Left ventricle myocardium inferior (tissue), 1 donor: ENCODE measurements at regions not wholly inside any gene's neighbourhood (a gene's known extent, or its start where the extent isn't known, plus 50 kb on each side); places are given as distances from the start of the nearest gene placed in this dataset.

ENCODE experiments used
- DNase-seq: peaks from one replicate; pipeline ENCODE4 v3.0.0-alpha.2; 2020
- H3K27ac ChIP-seq: fragments of 200-600 bp; replicated peaks from 2 replicates; pipeline ENCODE4 v1.8.0; 2021
- H3K27me3 ChIP-seq: fragments of 200-600 bp; 2 replicates; pipeline ENCODE4 v1.8.0; 2021; ENCODE audit warnings: low read depth
- H3K36me3 ChIP-seq: fragments of 200-600 bp; 2 replicates; pipeline ENCODE4 v1.8.0; 2021
- H3K4me1 ChIP-seq: fragments of 200-600 bp; 2 replicates; pipeline ENCODE4 v1.8.0; 2021
- H3K4me3 ChIP-seq: fragments of 200-600 bp; 2 replicates; pipeline ENCODE4 v1.8.0; 2021; ENCODE audit warnings: mild to moderate bottlenecking, moderate library complexity
- H3K9me3 ChIP-seq: fragments of 200-600 bp; replicated peaks from 2 replicates; pipeline ENCODE4 v1.8.0; 2021
- intact Hi-C: fragments of 100-400 bp; cut with micrococcal nuclease; formaldehyde crosslinking; loops from one replicate; pipeline ENCODE4 v1.11.0; 2022
- TF ChIP-seq, protein P1 (sequence below): fragments of 200-600 bp; IDR thresholded peaks from 2 replicates; pipeline ENCODE4 v1.8.0; 2021; ENCODE audit warnings: antibody characterized with exemption, mild to moderate bottlenecking, borderline replicate concordance
- donor health status: DM: no; HTN: yes; CAD: no; lungs with severe emphysema.

DNA sequence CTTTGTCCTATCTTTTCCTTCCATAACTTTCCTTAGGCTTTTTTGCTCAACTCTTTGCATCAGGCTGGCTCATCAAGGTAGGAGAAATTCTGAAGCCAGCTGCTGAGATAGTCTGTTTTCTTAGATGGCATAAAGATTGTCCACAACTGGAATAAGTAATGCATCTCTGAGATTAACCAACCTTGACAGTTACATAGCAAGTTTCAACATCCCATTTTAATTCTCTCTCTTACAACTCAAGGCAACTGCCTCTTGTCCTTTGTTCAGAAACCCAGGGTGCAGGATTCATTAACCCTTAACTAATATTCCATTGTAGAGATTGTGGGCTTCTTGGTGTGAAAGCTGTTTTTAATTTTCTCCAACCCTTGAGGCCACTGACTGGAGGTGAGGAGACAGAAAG, 239.2 kb downstream of the LACC1 start:
- intact Hi-C loops = no loop called here
- TF ChIP-seq, protein P1, sequence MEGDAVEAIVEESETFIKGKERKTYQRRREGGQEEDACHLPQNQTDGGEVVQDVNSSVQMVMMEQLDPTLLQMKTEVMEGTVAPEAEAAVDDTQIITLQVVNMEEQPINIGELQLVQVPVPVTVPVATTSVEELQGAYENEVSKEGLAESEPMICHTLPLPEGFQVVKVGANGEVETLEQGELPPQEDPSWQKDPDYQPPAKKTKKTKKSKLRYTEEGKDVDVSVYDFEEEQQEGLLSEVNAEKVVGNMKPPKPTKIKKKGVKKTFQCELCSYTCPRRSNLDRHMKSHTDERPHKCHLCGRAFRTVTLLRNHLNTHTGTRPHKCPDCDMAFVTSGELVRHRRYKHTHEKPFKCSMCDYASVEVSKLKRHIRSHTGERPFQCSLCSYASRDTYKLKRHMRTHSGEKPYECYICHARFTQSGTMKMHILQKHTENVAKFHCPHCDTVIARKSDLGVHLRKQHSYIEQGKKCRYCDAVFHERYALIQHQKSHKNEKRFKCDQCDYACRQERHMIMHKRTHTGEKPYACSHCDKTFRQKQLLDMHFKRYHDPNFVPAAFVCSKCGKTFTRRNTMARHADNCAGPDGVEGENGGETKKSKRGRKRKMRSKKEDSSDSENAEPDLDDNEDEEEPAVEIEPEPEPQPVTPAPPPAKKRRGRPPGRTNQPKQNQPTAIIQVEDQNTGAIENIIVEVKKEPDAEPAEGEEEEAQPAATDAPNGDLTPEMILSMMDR = no peak
- Histone ChIP-seq H3K9me3 (peaks cover 9% of the 10 kb centered on the region), H3K27ac (no peak overlapping the region), H3K36me3 (no peaks in the 10 kb centered on the region), H3K4me3 (no peak overlapping the region), H3K27me3 (no peaks in the 10 kb centered on the region), H3K4me1 (peaks cover 25% of the 10 kb centered on the region)
- DNase-seq = no peak

DNA sequence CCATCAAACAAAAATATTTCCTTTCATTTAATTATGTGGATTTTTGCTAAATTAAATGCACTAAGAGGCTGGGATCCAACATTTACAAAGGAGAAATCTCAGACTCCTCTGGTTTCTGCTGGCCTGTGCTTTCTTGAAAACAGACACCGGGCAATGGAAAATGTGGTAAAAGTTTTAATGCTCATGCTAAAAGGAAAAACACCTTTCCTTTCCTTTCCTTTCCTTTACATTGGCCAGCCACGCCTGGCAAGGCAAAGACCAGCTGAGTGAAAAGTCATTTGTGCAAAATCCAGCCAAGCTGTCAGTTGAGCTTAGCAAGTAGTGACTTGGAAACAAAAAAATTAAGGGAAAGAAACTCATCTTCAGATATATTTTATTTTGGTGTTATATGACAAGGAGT, 240.3 kb downstream of the LACC1 start:
- no peak overlapping the region for H3K4me3 ChIP-seq
- peaks cover 25% of the 10 kb centered on the region for H3K4me1 ChIP-seq
- peaks cover 12% of the 10 kb centered on the region for H3K9me3 ChIP-seq
- no peaks in the 10 kb centered on the region for H3K36me3 ChIP-seq
- no peak overlapping the region for H3K27ac ChIP-seq
- intact Hi-C loops = no loop called here
- no peak for DNase-seq
- no peaks in the 10 kb centered on the region for H3K27me3 ChIP-seq
- TF ChIP-seq, protein P1 = no peak

DNA sequence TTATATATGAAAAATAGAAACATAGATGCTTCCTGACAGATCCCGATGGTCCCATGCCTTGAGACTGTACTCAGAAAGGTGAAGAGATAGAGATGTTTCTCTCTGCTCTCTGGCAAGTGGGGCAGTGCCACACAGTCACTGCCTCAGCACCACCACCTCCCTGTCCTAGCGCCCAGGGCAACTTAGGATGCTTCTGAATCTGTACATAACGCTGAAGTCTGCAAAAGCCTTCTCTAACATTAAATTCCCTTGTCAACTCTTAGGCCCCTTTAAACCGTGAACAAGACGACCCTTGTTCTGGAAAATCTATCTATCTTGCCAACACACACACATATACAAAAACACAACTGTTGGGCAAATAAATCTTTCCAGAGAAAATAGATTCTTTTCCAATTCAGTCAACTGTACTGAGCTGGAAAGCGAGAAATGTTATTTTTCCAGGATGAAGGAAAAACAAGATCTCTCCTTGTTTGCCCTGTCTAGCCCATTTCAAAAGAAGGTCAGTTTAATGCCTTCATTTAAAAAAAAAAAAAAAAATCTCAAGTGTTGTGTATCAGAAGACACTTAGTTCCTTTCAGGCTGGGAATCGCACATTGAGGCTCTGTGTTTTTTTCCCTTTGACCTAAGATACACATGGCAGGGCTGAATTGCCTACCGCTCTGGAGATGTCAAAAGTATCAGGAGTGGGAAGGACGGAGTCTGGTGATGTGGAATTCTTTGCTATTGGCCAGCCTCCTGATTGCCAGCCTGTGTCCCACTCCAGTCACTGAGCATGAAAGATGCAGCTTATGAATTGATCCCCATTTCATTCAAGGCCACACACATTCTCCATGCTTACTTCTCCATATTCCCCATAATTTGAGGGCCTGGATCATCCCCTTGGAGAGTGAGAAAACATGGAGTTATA, 241.4 kb downstream of the LACC1 start:
- intact Hi-C loops = no loop called here
- Histone ChIP-seq H3K4me1 (peaks cover 22% of the 10 kb centered on the region), H3K36me3 (no peaks in the 10 kb centered on the region), H3K27ac (no peak overlapping the region), H3K9me3 (peaks cover 12% of the 10 kb centered on the region), H3K4me3 (no peak overlapping the region), H3K27me3 (no peaks in the 10 kb centered on the region)
- TF ChIP-seq, protein P1 = no peak
- no peak for DNase-seq

GRCh38 chr13:44124352-44124751, 244.6 kb downstream of the LACC1 start:
- no peak for DNase-seq
- Histone ChIP-seq H3K27ac (no peak overlapping the region), H3K27me3 (no peaks in the 10 kb centered on the region), H3K9me3 (peaks cover 12% of the 10 kb centered on the region), H3K4me3 (no peak overlapping the region), H3K36me3 (no peaks in the 10 kb centered on the region), H3K4me1 (peaks cover 12% of the 10 kb centered on the region)
- intact Hi-C loops = no loop called here
- TF ChIP-seq, protein P1 = no peak

DNA sequence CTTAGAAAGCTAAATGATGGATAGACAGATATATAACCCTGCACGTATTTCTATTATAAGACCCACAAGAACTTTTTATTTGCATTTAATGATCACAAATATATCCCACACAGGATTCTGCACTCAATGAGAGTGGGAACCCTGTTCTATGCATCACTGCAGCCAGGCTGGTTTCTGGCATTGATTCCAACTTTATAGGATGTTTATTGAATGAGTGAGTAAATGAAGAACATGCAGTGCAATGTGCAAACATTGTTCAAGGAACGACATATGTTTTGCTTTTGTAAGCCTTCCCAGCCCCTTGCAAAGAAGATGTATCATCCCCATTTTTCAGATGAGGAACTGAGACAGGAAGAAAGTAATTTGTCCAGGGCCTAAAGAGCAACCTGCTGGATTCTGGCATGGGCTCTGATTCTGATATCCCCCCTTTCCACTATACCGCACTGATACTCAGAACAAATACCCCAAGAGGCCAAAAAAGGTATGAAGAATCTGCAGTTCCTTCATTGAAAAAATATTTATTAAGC, 246.3 kb downstream of the LACC1 start:
- TF ChIP-seq, protein P1 = no peak
- no peaks in the 10 kb centered on the region for H3K36me3 ChIP-seq
- H3K27ac ChIP-seq = no peak overlapping the region
- H3K4me3 ChIP-seq = no peak overlapping the region
- intact Hi-C loops = no loop called here
- peaks cover 20% of the 10 kb centered on the region for H3K4me1 ChIP-seq
- H3K9me3 ChIP-seq = peaks cover 12% of the 10 kb centered on the region
- no peaks in the 10 kb centered on the region for H3K27me3 ChIP-seq
- no peak for DNase-seq
